B cell (primary cell): ENCODE measurements at regions not wholly inside any gene's neighbourhood (a gene's known extent, or its start where the extent isn't known, plus 50 kb on each side); places are given as distances from the start of the nearest gene placed in this dataset.

ENCODE experiments used
- EZH2 ChIP-seq: IDR thresholded peaks from 2 replicates; pipeline ENCODE4 v1.6.1; 2012; ENCODE audit warnings: borderline replicate concordance, low read depth, mild to moderate bottlenecking, moderate library complexity, low read length; ENCODE audit not compliant: insufficient read depth, poor library complexity, severe bottlenecking
- TF ChIP-seq, protein P1 (sequence below): fragments of 200-600 bp; IDR thresholded peaks from one replicate; pipeline ENCODE4 v1.8.0; 2022; ENCODE audit warnings: antibody characterized with exemption, mild to moderate bottlenecking

DNA sequence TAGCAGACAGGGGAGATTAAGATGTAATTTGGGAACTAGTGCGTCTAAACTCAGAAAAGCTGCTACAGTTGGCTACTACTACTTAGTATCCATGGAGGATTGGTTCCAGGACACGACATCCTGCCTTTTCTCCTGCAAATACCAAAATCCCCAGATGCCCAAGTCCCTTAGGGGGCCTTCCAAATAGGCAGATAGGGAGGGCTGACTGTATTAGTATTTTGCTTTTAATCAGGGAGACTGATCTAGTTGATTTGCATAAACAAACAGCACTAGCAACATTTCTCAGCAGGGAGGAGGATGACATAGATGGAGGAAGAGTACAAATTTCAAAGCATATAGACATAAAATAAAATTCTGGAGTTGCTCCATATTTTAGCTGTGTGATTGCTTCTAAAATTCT lies 621.6 kb upstream of the GOT2 start:
- TF ChIP-seq, protein P1, sequence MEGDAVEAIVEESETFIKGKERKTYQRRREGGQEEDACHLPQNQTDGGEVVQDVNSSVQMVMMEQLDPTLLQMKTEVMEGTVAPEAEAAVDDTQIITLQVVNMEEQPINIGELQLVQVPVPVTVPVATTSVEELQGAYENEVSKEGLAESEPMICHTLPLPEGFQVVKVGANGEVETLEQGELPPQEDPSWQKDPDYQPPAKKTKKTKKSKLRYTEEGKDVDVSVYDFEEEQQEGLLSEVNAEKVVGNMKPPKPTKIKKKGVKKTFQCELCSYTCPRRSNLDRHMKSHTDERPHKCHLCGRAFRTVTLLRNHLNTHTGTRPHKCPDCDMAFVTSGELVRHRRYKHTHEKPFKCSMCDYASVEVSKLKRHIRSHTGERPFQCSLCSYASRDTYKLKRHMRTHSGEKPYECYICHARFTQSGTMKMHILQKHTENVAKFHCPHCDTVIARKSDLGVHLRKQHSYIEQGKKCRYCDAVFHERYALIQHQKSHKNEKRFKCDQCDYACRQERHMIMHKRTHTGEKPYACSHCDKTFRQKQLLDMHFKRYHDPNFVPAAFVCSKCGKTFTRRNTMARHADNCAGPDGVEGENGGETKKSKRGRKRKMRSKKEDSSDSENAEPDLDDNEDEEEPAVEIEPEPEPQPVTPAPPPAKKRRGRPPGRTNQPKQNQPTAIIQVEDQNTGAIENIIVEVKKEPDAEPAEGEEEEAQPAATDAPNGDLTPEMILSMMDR, result no peak
- TF ChIP-seq EZH2, result no peak
